Endothelial cell of umbilical vein (primary cell): ENCODE measurements at regions not wholly inside any gene's neighbourhood (a gene's known extent, or its start where the extent isn't known, plus 50 kb on each side); places are given as distances from the start of the nearest gene placed in this dataset.

Experiments
- EZH2 ChIP-seq: IDR thresholded peaks from 2 replicates; pipeline ENCODE4 v1.6.1; 2012; ENCODE audit warnings: borderline replicate concordance, low read depth, mild to moderate bottlenecking, moderate library complexity, low read length, inconsistent platforms; ENCODE audit not compliant: severe bottlenecking
- JUN ChIP-seq: IDR thresholded peaks from 2 replicates; pipeline ENCODE4 v1.6.1; 2011; ENCODE audit warnings: borderline replicate concordance, low read depth; ENCODE audit not compliant: insufficient read length, insufficient read depth
- MYC ChIP-seq: IDR thresholded peaks from one replicate; pipeline ENCODE4 v1.6.1; 2011; ENCODE audit warnings: mild to moderate bottlenecking, low read depth, low read length
- POLR2A ChIP-seq: IDR thresholded peaks from 2 replicates; pipeline ENCODE4 v1.6.1; 2012; ENCODE audit warnings: low read depth, mild to moderate bottlenecking, control low read depth, low read length
- POLR2AphosphoS5 ChIP-seq: IDR thresholded peaks from 2 replicates; pipeline ENCODE4 v1.6.1; 2012; ENCODE audit warnings: low read depth, mild to moderate bottlenecking, control low read depth, low read length, moderate library complexity; ENCODE audit not compliant: insufficient read depth
- TF ChIP-seq, protein P1 (sequence below), 2 donors: IDR thresholded peaks; 1 replicate in 1 of 2; 2 replicates in 1 of 2; pipeline ENCODE4 v1.5.1; 2011; ENCODE audit warnings: low read length in 2 of 2, mild to moderate bottlenecking in 2 of 2, moderate library complexity in 2 of 2, control low read depth in 1 of 2, inconsistent platforms in 1 of 2, low read depth in 1 of 2; ENCODE audit not compliant: insufficient read depth in 1 of 2; ENCODE audit errors: extremely low read depth in 1 of 2

GRCh38 chr11:92687724-92688123 is 281.7 kb upstream of the MTNR1B start:
- TF ChIP-seq MYC (no peak), POLR2A (no peak), JUN (no peak), POLR2AphosphoS5 (no peak), EZH2 (no peak)
- TF ChIP-seq, protein P1, sequence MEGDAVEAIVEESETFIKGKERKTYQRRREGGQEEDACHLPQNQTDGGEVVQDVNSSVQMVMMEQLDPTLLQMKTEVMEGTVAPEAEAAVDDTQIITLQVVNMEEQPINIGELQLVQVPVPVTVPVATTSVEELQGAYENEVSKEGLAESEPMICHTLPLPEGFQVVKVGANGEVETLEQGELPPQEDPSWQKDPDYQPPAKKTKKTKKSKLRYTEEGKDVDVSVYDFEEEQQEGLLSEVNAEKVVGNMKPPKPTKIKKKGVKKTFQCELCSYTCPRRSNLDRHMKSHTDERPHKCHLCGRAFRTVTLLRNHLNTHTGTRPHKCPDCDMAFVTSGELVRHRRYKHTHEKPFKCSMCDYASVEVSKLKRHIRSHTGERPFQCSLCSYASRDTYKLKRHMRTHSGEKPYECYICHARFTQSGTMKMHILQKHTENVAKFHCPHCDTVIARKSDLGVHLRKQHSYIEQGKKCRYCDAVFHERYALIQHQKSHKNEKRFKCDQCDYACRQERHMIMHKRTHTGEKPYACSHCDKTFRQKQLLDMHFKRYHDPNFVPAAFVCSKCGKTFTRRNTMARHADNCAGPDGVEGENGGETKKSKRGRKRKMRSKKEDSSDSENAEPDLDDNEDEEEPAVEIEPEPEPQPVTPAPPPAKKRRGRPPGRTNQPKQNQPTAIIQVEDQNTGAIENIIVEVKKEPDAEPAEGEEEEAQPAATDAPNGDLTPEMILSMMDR (IDR thresholded peaks at IDR 0.05; ENCODE audit: extremely low read depth in 1 of 2, insufficient read depth in 1 of 2, low read depth in 1 of 2, low read length in 2 of 2): no peak
